ENCODE measurements at regions not wholly inside any gene's neighbourhood (a gene's known extent, or its start where the extent isn't known, plus 50 kb on each side); places are given as distances from the start of the nearest gene placed in this dataset.

DNA sequence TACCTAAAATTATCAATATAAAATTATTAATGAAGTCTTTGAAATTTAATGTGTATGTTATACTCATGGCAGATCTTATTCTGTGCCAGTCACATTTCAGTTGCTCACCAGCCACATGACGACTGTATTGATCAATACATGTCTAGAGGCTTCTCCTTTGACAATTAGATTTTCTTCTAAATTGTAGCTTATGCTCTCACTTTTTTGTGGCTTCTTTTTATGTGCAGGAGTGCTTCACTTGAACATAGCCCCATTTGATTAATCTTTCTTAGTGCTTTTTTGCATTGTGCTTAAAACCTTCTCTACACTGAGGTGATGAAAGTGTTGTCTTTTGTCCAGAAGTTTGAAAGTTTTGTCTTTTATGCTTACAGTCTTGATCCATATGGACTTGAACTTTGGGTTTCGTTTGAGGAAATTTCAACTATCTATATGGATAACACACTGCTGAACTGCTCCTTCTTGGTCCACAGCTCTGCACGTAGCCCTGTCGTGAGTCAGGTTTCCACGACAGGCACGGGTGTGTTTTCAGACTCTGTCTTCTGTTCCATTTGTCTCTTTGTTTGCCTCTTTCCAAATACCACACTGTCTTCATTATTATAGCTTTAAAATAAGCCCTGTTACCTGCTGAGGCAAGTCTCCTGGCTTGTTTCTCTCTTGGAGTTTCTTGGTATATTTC lies 393.9 kb upstream of the CFAP20DC start:
- Histone ChIP-seq H3K4me3 (no peak overlapping the region), H3K27ac (no peak overlapping the region), H3K36me3 (replicated peaks; ENCODE audit: insufficient read depth, low read depth) (no peaks in the 10 kb centered on the region), H3K9me2 (replicated peaks; ENCODE audit: insufficient read depth) (no peaks in the 10 kb centered on the region), H3K79me2 (no peaks in the 10 kb centered on the region), H4K20me1 (ENCODE audit: insufficient read depth, poor library complexity, severe bottlenecking) (no peaks in the 10 kb centered on the region), H2AFZ (no peak overlapping the region), H3K4me1 (ENCODE audit: insufficient read depth) (peaks cover 11% of the 10 kb centered on the region), H3K9me3 (ENCODE audit: low read depth) (no peaks in the 10 kb centered on the region), H3K27me3 (no peaks in the 10 kb centered on the region), H3K4me2 (no peak overlapping the region)
- no peak for DNase-seq (ENCODE audit: low spot score)
- TF ChIP-seq EZH2 (IDR thresholded peaks at IDR 0.05; ENCODE audit: borderline replicate concordance) (no peak), EZH2phosphoT487 (IDR thresholded peaks at IDR 0.05; ENCODE audit: low read depth, severe bottlenecking, unreplicated experiment) (no peak)
- TF ChIP-seq, protein P1, sequence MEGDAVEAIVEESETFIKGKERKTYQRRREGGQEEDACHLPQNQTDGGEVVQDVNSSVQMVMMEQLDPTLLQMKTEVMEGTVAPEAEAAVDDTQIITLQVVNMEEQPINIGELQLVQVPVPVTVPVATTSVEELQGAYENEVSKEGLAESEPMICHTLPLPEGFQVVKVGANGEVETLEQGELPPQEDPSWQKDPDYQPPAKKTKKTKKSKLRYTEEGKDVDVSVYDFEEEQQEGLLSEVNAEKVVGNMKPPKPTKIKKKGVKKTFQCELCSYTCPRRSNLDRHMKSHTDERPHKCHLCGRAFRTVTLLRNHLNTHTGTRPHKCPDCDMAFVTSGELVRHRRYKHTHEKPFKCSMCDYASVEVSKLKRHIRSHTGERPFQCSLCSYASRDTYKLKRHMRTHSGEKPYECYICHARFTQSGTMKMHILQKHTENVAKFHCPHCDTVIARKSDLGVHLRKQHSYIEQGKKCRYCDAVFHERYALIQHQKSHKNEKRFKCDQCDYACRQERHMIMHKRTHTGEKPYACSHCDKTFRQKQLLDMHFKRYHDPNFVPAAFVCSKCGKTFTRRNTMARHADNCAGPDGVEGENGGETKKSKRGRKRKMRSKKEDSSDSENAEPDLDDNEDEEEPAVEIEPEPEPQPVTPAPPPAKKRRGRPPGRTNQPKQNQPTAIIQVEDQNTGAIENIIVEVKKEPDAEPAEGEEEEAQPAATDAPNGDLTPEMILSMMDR (IDR thresholded peaks at IDR 0.05; ENCODE audit: poor library complexity): no peak
- WGBS (ENCODE audit: low lambda C conversion rate, missing lambda C conversion rate): 80% methylated on average over 6 of the region's 6 CpGs

DNA sequence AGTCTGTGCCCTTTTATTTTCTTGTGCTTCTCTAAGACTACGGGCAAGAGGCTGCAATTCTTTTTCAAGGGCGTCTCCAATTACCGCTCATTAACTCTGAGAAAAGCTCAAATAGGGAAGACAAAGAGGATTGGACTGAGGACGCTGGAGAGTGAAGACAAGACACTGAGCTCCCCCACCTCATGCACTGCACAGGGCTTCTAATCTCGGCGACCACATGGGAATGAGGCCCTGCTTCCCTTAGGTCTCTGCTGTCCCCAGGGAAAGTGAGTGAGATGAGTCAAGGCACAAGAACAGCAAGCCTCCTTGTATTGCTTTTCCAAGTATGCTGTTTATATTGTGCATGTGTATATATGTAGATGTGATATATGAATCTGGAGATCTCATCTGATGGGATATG lies 392.2 kb upstream of the CFAP20DC start:
- H3K4me3 ChIP-seq: no peak overlapping the region
- no peaks in the 10 kb centered on the region for H3K79me2 ChIP-seq
- no peak overlapping the region for H3K4me2 ChIP-seq
- H2AFZ ChIP-seq: no peak overlapping the region
- no peak for DNase-seq (ENCODE audit: low spot score)
- no peak overlapping the region for H3K27ac ChIP-seq
- no peaks in the 10 kb centered on the region for H3K9me2 ChIP-seq (replicated peaks; ENCODE audit: insufficient read depth)
- H4K20me1 ChIP-seq (ENCODE audit: insufficient read depth, poor library complexity, severe bottlenecking): no peaks in the 10 kb centered on the region
- no peaks in the 10 kb centered on the region for H3K27me3 ChIP-seq
- no peaks in the 10 kb centered on the region for H3K36me3 ChIP-seq (replicated peaks; ENCODE audit: insufficient read depth, low read depth)
- no peaks in the 10 kb centered on the region for H3K9me3 ChIP-seq (ENCODE audit: low read depth)
- WGBS (ENCODE audit: low lambda C conversion rate, missing lambda C conversion rate): 54% methylated on average over 6 of the region's 6 CpGs
- peaks cover 8% of the 10 kb centered on the region for H3K4me1 ChIP-seq (ENCODE audit: insufficient read depth)
- TF ChIP-seq EZH2 (IDR thresholded peaks at IDR 0.05; ENCODE audit: borderline replicate concordance) (no peak), EZH2phosphoT487 (IDR thresholded peaks at IDR 0.05; ENCODE audit: low read depth, severe bottlenecking, unreplicated experiment) (no peak)
- TF ChIP-seq, protein P1 (IDR thresholded peaks at IDR 0.05; ENCODE audit: poor library complexity): no peak

DNA sequence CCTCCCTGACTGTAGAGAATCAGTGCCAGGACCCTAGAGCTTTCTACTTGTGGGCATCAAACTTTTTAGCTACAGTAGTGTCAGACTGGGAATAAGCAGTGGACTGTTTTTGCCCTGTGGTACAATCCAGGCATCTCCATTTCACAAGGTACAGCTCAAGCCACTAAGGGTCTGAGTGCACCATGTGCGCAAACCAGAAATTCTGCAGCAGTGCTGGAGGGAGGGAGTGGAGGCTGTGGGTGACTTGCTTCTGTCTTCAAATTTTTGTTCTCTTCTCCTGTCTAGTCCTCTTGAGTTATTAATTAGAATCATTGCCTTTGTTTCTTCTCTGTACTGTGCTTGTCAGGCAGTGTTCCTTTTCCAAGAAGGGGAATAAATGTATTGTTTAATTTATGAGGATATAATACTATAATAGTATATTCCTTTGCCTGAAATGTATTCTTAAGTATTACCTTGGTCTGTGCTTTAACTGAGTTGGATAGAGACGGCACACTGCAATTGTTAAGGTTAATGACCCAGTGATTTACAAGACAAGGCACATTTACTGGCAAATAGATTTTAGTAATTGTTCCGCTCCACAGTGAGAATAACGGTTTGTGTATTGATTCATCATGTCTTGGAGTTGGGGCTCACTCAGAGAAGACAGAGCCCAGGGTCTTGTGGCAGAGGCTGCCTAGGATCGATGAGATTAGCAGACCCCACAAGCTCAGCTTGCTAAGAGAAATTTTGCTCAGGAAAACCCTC lies 390.6 kb upstream of the CFAP20DC start:
- Histone ChIP-seq H3K36me3 (replicated peaks; ENCODE audit: insufficient read depth, low read depth) (no peaks in the 10 kb centered on the region), H3K4me3 (no peak overlapping the region), H2AFZ (no peak overlapping the region), H3K4me1 (ENCODE audit: insufficient read depth) (no peaks in the 10 kb centered on the region), H3K27me3 (no peaks in the 10 kb centered on the region), H3K9me3 (ENCODE audit: low read depth) (no peaks in the 10 kb centered on the region), H3K79me2 (no peaks in the 10 kb centered on the region), H3K4me2 (no peak overlapping the region), H4K20me1 (ENCODE audit: insufficient read depth, poor library complexity, severe bottlenecking) (no peaks in the 10 kb centered on the region), H3K9me2 (replicated peaks; ENCODE audit: insufficient read depth) (no peaks in the 10 kb centered on the region), H3K27ac (no peak overlapping the region)
- DNase-seq (ENCODE audit: low spot score): no peak
- WGBS (ENCODE audit: low lambda C conversion rate, missing lambda C conversion rate): 57% methylated on average over 5 of the region's 5 CpGs
- TF ChIP-seq, protein P1 (IDR thresholded peaks at IDR 0.05; ENCODE audit: poor library complexity): no peak
- TF ChIP-seq EZH2phosphoT487 (IDR thresholded peaks at IDR 0.05; ENCODE audit: low read depth, severe bottlenecking, unreplicated experiment) (no peak), EZH2 (IDR thresholded peaks at IDR 0.05; ENCODE audit: borderline replicate concordance) (no peak)

All from hepatocyte (in vitro differentiated cells).